Transverse colon (tissue), 4 donors: ENCODE measurements at regions not wholly inside any gene's neighbourhood (a gene's known extent, or its start where the extent isn't known, plus 50 kb on each side); places are given as distances from the start of the nearest gene placed in this dataset.

Experiments used
- EP300 ChIP-seq: sonication (generic); formaldehyde crosslinking; IDR thresholded peaks from one replicate; pipeline ENCODE4 v1.6.1; 2017; ENCODE audit warnings: antibody characterized with exemption, low read depth
- POLR2A ChIP-seq: fragments of 450-650 bp; IDR thresholded peaks from one replicate; pipeline ENCODE4 v1.6.1; 2016; ENCODE audit warnings: antibody characterized with exemption, mild to moderate bottlenecking, moderate library complexity
- POLR2AphosphoS5 ChIP-seq, 3 donors: sonication (generic); formaldehyde crosslinking; IDR thresholded peaks; one replicate each; pipeline ENCODE4 v1.6.1; 2016; ENCODE audit warnings: antibody characterized with exemption in 3 of 3
- TF ChIP-seq, protein P1 (sequence below), 5 experiments: fragments of 200-600 bp in 3 of 5; fragments of 450-650 bp in 2 of 5; sonication (generic) in 3 of 5; IDR thresholded peaks; 1 replicate in 2 of 5; 2 replicates in 3 of 5; pipeline ENCODE4 v1.5.1; 2016 to 2017; ENCODE audit warnings: antibody characterized with exemption in 5 of 5, inconsistent platforms in 3 of 5, mild to moderate bottlenecking in 2 of 5, moderate library complexity in 1 of 5

DNA sequence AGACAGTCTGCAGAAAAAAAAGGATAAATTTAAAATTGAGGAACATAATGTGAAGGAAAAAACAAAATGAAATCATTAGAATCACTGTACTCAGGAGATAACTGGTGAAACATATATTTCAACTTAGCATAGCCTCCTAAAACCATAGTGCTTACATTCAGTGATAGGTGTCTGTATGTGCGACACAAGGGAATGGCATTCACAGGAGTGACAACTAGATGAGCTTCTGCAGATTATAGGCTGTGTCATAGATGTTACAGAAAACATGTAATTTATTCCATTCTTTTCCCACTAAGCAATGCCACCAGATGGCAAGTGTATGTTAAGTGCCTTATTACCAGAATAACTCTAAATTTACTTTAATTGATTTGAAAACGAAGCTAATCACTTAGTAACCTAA lies 960.0 kb upstream of the PCDH20 start:
- TF ChIP-seq, protein P1, sequence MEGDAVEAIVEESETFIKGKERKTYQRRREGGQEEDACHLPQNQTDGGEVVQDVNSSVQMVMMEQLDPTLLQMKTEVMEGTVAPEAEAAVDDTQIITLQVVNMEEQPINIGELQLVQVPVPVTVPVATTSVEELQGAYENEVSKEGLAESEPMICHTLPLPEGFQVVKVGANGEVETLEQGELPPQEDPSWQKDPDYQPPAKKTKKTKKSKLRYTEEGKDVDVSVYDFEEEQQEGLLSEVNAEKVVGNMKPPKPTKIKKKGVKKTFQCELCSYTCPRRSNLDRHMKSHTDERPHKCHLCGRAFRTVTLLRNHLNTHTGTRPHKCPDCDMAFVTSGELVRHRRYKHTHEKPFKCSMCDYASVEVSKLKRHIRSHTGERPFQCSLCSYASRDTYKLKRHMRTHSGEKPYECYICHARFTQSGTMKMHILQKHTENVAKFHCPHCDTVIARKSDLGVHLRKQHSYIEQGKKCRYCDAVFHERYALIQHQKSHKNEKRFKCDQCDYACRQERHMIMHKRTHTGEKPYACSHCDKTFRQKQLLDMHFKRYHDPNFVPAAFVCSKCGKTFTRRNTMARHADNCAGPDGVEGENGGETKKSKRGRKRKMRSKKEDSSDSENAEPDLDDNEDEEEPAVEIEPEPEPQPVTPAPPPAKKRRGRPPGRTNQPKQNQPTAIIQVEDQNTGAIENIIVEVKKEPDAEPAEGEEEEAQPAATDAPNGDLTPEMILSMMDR (IDR thresholded peaks at IDR 0.05): no peak
- TF ChIP-seq EP300 (no peak), POLR2A (no peak), POLR2AphosphoS5 (IDR thresholded peaks at IDR 0.05) (no peak)
